ENCODE measurements at regions not wholly inside any gene's neighbourhood (a gene's known extent, or its start where the extent isn't known, plus 50 kb on each side); places are given as distances from the start of the nearest gene placed in this dataset.

DNA sequence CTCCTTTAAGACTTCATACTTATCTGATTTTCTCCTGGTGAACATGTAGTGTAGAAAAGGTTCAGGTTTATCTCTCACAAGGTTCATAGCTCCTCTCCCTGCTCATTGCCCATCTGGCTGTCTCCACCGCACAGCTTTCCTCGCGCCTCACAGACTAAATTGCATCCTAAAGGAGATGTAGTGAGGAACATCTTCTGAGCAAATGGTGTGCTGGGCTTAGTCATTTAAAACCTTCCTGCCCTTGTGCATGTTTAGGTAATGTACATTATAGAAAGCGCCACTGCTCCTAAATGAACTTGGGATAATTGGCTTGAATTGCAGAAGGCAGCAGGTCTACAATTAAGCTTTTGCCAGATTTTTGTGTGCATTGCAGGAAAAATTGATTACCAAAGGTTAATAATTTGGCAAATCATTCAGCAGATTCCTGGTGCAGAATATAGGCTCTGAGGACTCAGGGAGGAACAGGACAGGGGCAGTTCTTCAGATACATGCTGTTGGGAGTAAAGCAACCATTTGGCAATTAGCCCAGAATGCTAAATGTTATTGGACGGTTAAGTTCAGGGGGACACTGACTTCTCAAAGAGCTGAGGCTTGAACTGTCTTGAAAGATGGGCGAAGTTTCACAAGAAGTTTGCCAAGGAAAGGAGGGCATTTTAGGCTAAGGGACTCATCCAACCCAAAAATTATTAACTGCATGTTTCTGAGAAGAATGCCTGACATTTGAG lies 108.4 kb upstream of the CLDN10 start:
- 76 to 79% methylated on average over 6 of the region's 6 CpGs for WGBS, 2 donors
- no peak for TF ChIP-seq POLR2A (IDR thresholded peaks at IDR 0.05)
- TF ChIP-seq, protein P1, sequence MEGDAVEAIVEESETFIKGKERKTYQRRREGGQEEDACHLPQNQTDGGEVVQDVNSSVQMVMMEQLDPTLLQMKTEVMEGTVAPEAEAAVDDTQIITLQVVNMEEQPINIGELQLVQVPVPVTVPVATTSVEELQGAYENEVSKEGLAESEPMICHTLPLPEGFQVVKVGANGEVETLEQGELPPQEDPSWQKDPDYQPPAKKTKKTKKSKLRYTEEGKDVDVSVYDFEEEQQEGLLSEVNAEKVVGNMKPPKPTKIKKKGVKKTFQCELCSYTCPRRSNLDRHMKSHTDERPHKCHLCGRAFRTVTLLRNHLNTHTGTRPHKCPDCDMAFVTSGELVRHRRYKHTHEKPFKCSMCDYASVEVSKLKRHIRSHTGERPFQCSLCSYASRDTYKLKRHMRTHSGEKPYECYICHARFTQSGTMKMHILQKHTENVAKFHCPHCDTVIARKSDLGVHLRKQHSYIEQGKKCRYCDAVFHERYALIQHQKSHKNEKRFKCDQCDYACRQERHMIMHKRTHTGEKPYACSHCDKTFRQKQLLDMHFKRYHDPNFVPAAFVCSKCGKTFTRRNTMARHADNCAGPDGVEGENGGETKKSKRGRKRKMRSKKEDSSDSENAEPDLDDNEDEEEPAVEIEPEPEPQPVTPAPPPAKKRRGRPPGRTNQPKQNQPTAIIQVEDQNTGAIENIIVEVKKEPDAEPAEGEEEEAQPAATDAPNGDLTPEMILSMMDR (IDR thresholded peaks at IDR 0.05): no peak
- intact Hi-C loops (cut with DNase I; ENCODE audit: low total_unique reads): no loop called here
- no peak for DNase-seq (ENCODE audit: low spot score in 2 of 2)
- H3K4me3 ChIP-seq (ENCODE audit: low read depth, poor library complexity, severe bottlenecking): no peak overlapping the region

DNA sequence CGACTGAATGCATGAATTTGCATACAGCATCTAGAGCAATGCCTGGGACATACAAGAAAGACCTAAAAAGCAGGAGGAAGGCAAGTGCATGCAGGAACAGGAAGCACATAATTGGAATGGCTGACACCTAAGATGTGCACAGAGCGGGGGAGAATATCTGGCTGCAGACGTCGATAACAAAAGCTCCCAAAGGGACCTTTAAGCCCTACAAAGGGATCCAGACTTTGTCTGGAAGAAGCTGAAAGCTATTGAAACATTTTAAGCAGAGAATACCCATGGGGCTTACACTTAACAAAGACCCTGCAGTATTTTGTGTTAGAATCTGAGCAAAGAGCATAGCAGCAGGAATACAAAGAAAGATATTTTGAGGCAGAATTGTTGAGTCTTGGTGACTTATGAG lies 107.4 kb upstream of the CLDN10 start:
- intact Hi-C loops (cut with DNase I; ENCODE audit: low total_unique reads): no loop called here
- 61 to 64% methylated on average over 4 of the region's 4 CpGs for WGBS, 2 donors

DNA sequence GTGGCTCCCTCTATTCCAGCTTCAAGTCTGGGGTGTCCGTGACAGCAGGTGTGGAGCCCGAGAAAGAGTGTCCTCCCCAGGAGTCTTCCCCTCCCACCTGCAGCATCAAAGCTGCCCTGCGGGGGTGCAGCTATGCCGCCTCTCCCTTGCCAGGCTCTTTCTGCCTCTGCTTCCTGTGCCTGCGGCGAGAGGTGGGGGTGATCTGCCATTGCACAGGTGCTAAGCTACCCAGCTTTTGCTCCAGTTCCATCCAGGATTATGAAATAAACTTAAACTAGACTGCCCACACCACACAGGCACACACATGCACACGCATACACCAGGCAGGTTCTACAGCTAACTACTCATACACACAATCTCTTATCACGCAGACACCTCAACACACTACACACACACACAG lies 104.7 kb upstream of the CLDN10 start:
- intact Hi-C loops (cut with DNase I; ENCODE audit: low total_unique reads): no loop called here
- no peak for DNase-seq (ENCODE audit: low spot score in 2 of 2)
- WGBS, 2 donors: 49 to 50% methylated on average over 8 of the region's 8 CpGs
- TF ChIP-seq POLR2A (IDR thresholded peaks at IDR 0.05): no peak
- TF ChIP-seq, protein P1 (IDR thresholded peaks at IDR 0.05): no peak
- H3K4me3 ChIP-seq (ENCODE audit: low read depth, poor library complexity, severe bottlenecking): no peak overlapping the region

More for the DNA sequence above, 107.4 kb upstream of the CLDN10 start:
- no peak overlapping the region for H3K4me3 ChIP-seq (ENCODE audit: low read depth, poor library complexity, severe bottlenecking)
- TF ChIP-seq, protein P1 (IDR thresholded peaks at IDR 0.05): no peak
- TF ChIP-seq POLR2A (IDR thresholded peaks at IDR 0.05): no peak
- no peak for DNase-seq (ENCODE audit: low spot score in 2 of 2)

DNA sequence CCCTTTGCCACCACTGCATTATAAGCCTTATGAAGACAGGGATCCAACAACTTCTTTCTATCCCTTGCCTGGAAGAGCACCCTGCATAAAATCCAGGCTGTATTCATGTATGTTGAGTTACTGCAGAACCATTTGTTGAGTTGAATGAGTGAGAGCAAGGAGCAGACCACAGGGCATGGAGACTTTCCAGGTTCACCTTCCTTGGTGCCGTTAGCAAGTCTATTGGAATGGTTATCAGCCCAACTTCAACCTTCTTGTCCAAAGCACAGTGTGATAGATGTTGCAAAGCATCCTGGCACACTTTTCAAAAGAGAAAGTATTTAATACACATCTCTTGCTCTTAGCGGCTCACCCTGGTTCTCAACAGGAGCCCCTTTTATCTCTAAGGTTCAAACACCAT lies 100.9 kb upstream of the CLDN10 start:
- H3K4me3 ChIP-seq (ENCODE audit: low read depth, poor library complexity, severe bottlenecking): no peak overlapping the region
- intact Hi-C loops (cut with DNase I; ENCODE audit: low total_unique reads): no loop called here
- no peak for DNase-seq (ENCODE audit: low spot score in 2 of 2)
- 81 to 93% methylated on average over 2 of the region's 2 CpGs for WGBS, 2 donors
- TF ChIP-seq POLR2A (IDR thresholded peaks at IDR 0.05): no peak

DNA sequence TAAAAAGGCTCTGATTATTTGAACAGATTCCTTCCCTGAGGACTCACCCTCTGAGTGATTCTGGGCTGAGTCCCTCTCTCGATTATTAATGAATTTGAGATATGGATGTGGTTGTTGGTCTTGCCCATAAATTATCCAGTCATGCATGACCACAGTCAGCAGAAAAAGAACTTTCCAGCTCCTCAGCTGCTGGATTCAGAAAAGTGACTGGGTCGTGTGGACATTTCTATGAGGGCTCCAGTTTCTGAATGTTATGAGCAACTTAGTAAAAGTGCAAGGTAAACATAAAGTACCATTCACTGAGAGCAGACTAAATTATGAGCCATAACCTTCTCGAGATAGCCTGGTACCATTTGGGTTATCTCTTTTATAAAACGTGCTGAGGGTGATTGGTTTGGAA lies 100.1 kb upstream of the CLDN10 start:
- DNase-seq (ENCODE audit: low spot score in 2 of 2): no peak
- intact Hi-C loops (cut with DNase I; ENCODE audit: low total_unique reads): no loop called here
- 46 to 55% methylated on average over 4 of the region's 4 CpGs for WGBS, 2 donors
- no peak overlapping the region for H3K4me3 ChIP-seq (ENCODE audit: low read depth, poor library complexity, severe bottlenecking)
- no peak for TF ChIP-seq POLR2A (IDR thresholded peaks at IDR 0.05)

DNA sequence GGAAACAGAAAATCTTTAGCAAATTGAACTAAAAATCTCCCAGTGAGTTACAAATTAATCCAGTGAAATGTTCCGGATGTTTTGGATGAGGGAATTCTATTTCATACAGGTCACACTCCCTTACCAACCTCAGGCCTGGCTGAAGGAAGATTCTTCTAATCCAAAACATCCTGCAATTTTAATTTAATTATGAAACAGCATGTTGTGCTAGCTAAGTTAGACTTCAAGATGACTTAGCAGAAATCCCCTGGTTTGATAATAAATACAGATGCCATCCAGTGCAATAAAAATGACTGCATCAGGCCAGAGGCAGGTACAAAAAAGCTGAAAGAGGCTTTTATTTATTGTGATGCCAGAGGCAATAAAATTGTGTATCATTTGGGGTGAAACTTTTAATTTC lies 96.7 kb upstream of the CLDN10 start:
- WGBS, 2 donors: 26 to 33% methylated on average over 1 of the region's 1 CpG
- intact Hi-C loops (cut with DNase I; ENCODE audit: low total_unique reads): no loop called here
- no peak for DNase-seq (ENCODE audit: low spot score in 2 of 2)
- TF ChIP-seq POLR2A (IDR thresholded peaks at IDR 0.05): no peak
- no peak overlapping the region for H3K4me3 ChIP-seq (ENCODE audit: low read depth, poor library complexity, severe bottlenecking)

DNA sequence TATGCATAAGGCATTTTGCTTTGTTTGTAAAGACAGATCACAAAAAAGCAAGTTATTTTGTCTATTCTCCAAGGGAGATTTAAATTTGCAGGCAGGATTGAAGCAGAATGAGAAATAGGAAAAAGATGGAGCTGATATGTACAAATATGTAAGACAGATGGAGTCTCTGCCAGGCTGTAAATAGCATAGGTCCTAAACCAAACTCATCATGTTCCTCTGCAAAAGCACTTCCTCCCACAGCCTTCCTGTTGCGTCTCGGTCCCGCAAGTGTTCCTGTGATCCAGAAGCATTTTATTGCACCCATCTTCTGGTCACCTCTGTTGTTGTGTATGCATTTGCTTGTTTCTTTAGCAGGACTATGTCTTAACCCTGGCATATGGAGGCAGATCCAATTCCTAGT lies 95.7 kb upstream of the CLDN10 start:
- DNase-seq (ENCODE audit: low spot score in 2 of 2): no peak
- intact Hi-C loops (cut with DNase I; ENCODE audit: low total_unique reads): no loop called here
- TF ChIP-seq POLR2A (IDR thresholded peaks at IDR 0.05): no peak
- no peak overlapping the region for H3K4me3 ChIP-seq (ENCODE audit: low read depth, poor library complexity, severe bottlenecking)
- WGBS, 2 donors: 34 to 36% methylated on average over 3 of the region's 3 CpGs

DNA sequence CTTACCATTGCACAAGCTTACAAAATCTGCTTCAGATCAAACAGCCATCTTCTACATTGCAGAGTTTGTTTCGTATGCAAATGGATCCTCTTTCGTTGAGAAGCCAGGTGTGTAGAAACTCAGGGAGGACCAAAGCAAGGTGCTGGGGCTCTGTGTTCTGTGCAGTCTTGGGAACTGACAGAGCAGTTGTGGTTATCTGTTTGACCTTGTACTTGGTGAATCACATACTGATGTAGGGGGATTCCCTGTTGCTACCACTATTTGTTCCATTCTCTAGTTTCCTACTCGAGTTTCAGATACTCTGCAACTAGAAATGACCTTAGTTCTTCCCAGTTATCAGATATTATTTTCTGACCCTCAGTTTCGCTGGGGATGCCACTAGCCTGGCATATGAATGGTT lies 95.2 kb upstream of the CLDN10 start:
- intact Hi-C loops (cut with DNase I; ENCODE audit: low total_unique reads): no loop called here
- H3K4me3 ChIP-seq (ENCODE audit: low read depth, poor library complexity, severe bottlenecking): no peak overlapping the region
- TF ChIP-seq, protein P1 (IDR thresholded peaks at IDR 0.05): no peak
- no peak for TF ChIP-seq POLR2A (IDR thresholded peaks at IDR 0.05)
- WGBS, 2 donors: 58 to 72% methylated on average over 4 of the region's 4 CpGs
- DNase-seq (ENCODE audit: low spot score in 2 of 2): no peak
